ENCODE measurements at regions not wholly inside any gene's neighbourhood (a gene's known extent, or its start where the extent isn't known, plus 50 kb on each side); places are given as distances from the start of the nearest gene placed in this dataset.

DNA sequence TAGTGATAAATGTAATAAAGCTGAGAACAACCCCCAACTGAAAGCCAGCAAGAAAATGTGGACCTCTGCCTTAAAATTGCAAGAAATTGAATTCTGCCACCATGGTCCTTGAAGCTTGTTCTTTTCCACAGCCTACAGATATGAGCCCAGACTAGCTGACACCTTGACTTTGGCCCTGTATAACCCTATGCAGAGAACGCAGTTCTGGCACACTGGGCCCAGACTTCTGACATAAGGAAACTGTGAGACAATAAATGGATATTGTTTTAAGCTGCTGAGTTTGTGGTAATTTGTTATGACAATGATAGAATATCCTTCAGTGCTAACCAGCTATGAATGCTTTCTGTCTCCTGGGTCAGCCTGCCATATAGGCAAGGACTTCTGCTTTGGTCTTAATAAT is 315.6 kb upstream of the RIOK2 start:
- H3K4me3 ChIP-seq (ENCODE audit: insufficient read depth, low read depth, low read length), result no peak overlapping the region
- DNase-seq (no peak), ATAC-seq (ENCODE audit: low read depth) (no peak)
- no peak overlapping the region for H3K14ac ChIP-seq (replicated peaks; ENCODE audit: low read depth, low read length)
- no peak overlapping the region for H2AFZ ChIP-seq (replicated peaks; ENCODE audit: low read length, poor library complexity)
- no TSS peak for BruUV-seq (replicated peaks)
- H4K5ac ChIP-seq (ENCODE audit: low read depth, low read length), result no peak overlapping the region
- intact Hi-C loops (cut with micrococcal nuclease) (no loop called here), in situ Hi-C loops (cut with MboI; ENCODE audit: low sequenced_read_pairs) (no loop called here), dilution Hi-C loops (cut with HindIII; ENCODE audit: low sequenced_read_pairs, unreplicated experiment) (no loop called here)
- H2AK9ac ChIP-seq (replicated peaks; ENCODE audit: low read depth, low read length, poor library complexity), result no peak overlapping the region
- H2AK5ac ChIP-seq (ENCODE audit: low read depth, low read length), result no peak overlapping the region
- no peak overlapping the region for H4K8ac ChIP-seq (ENCODE audit: low read depth in 2 of 2, low read length in 2 of 2)
- no peaks in the 10 kb centered on the region; the same call in 1 of the 2 replicates for H3K27me3 ChIP-seq (ENCODE audit: control insufficient read depth, insufficient read depth, low read length)
- no peaks in the 10 kb centered on the region for H4K20me1 ChIP-seq (ENCODE audit: insufficient read depth, low read length)
- H3K23ac ChIP-seq (ENCODE audit: low read depth, low read length), result no peak overlapping the region
- TF ChIP-seq MAFK (IDR thresholded peaks at IDR 0.05; ENCODE audit: low read depth, low read length), result no peak
- TF ChIP-seq, protein P1, sequence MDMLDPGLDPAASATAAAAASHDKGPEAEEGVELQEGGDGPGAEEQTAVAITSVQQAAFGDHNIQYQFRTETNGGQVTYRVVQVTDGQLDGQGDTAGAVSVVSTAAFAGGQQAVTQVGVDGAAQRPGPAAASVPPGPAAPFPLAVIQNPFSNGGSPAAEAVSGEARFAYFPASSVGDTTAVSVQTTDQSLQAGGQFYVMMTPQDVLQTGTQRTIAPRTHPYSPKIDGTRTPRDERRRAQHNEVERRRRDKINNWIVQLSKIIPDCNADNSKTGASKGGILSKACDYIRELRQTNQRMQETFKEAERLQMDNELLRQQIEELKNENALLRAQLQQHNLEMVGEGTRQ (IDR thresholded peaks at IDR 0.05; ENCODE audit: low read depth, low read length), result no peak
- no peak for TF ChIP-seq FOS (IDR thresholded peaks at IDR 0.05; ENCODE audit: low read depth, low read length)
- H2BK20ac ChIP-seq (ENCODE audit: low read depth, low read length), result no peak overlapping the region
- no peak overlapping the region for H3K4me2 ChIP-seq (ENCODE audit: low read depth, low read length)
- WGBS, 2 experiments (ENCODE audit: extremely low coverage in 2 of 2, insufficient read length in 1 of 2), result no CpG with 5 or more reads among the region's 1 CpG
- H3K36me3 ChIP-seq (ENCODE audit: control insufficient read depth, insufficient read depth, low read length), result no peaks in the 10 kb centered on the region
- H2BK120ac ChIP-seq (ENCODE audit: low read depth, low read length), result no peak overlapping the region
- H3K79me1 ChIP-seq (ENCODE audit: low read depth in 1 of 2, low read length in 2 of 2), result no peaks in the 10 kb centered on the region
- H3K9ac ChIP-seq (ENCODE audit: low read depth, low read length), result no peak overlapping the region
- ChIA-PET CTCF (no interaction called here), POLR2A (ENCODE audit: unreplicated experiment) (no interaction called here)
- no peaks in the 10 kb centered on the region for H3K4me1 ChIP-seq (ENCODE audit: control insufficient read depth, insufficient read depth, low read length)
- H3K18ac ChIP-seq (ENCODE audit: low read depth, low read length), result no peak overlapping the region
- no peak overlapping the region for H3K56ac ChIP-seq (ENCODE audit: extremely low read depth, insufficient read depth, low read length)
- H4K91ac ChIP-seq (ENCODE audit: insufficient read depth, low read depth, low read length), result no peak overlapping the region
- no peak overlapping the region for H2BK15ac ChIP-seq (ENCODE audit: low read depth, low read length)
- no peak overlapping the region for H3K27ac ChIP-seq (ENCODE audit: insufficient read depth, low read length)
- H3K4ac ChIP-seq (ENCODE audit: low read depth, low read length), result no peak overlapping the region
- H2BK5ac ChIP-seq (ENCODE audit: low read depth, low read length, poor library complexity, severe bottlenecking), result no peak overlapping the region
- no peaks in the 10 kb centered on the region for H3K9me1 ChIP-seq (ENCODE audit: insufficient read depth, low read length)
- H3K9me3 ChIP-seq (ENCODE audit: control insufficient read depth, insufficient read depth, low read length), result no peaks in the 10 kb centered on the region
